BJ (cell line): ENCODE measurements at regions not wholly inside any gene's neighbourhood (a gene's known extent, or its start where the extent isn't known, plus 50 kb on each side); places are given as distances from the start of the nearest gene placed in this dataset.

ENCODE experiments used
- CTCF ChIA-PET: fragments of 350-600 bp; formaldehyde crosslinking; extraction: SDS; loops from one replicate; lab custom pipeline; 2021; ENCODE audit warnings: antibody characterized with exemption, inconsistent platforms; lab: Yijun Ruan, JAX
- POLR2A ChIA-PET: fragments of 300-600 bp; sonication (Branson Sonifier 250); formaldehyde crosslinking; extraction: SDS; loops from one replicate; lab custom pipeline; 2021; ENCODE audit warnings: antibody characterized with exemption; lab: Charles Lee
- DNase-seq: peaks from one replicate; pipeline ENCODE4 v3.0.0-alpha.2; 2011; ENCODE audit warnings: low read depth
- H3K27me3 ChIP-seq: 2 replicates; pipeline ENCODE4 v1.6.0; 2011; ENCODE audit warnings: low read length; ENCODE audit not compliant: control insufficient read depth, insufficient read depth
- H3K36me3 ChIP-seq: 2 replicates; pipeline ENCODE4 v1.5.1; 2011; ENCODE audit warnings: low read length; ENCODE audit not compliant: control insufficient read depth, insufficient read depth
- H3K4me3 ChIP-seq: 2 replicates; pipeline ENCODE4 v1.5.1; 2011; ENCODE audit warnings: low read depth, mild to moderate bottlenecking, control low read depth, low read length
- CTCF ChIP-seq: IDR thresholded peaks from 2 replicates; pipeline ENCODE4 v1.5.1; 2011; ENCODE audit warnings: low read depth, mild to moderate bottlenecking, control low read depth, inconsistent platforms, low read length, moderate library complexity; ENCODE audit not compliant: insufficient read depth

GRCh38 chrX:13495232-13495631 lies 74.2 kb upstream of the EGFL6 start:
- CTCF ChIA-PET, result no interaction called here
- POLR2A ChIA-PET, result no interaction called here
- Histone ChIP-seq H3K27me3 (no peaks in the 10 kb centered on the region), H3K4me3 (no peak overlapping the region), H3K36me3 (no peaks in the 10 kb centered on the region)
- DNase-seq, result no peak
- no peak for TF ChIP-seq CTCF

- Histone ChIP-seq H3K4me3 (no peak overlapping the region), H3K36me3 (no peaks in the 10 kb centered on the region), H3K27me3 (no peaks in the 10 kb centered on the region)
- no peak for TF ChIP-seq CTCF
- CTCF ChIA-PET, result no interaction called here
- no peak for DNase-seq
- POLR2A ChIA-PET, result no interaction called here
Measured at GRCh38 chrX:13494562-13494961, 74.8 kb upstream of the EGFL6 start.

- CTCF ChIA-PET, result no interaction called here
Measured at GRCh38 chrX:13493659-13494058, 75.7 kb upstream of the EGFL6 start.

GRCh38 chrX:13492286-13492685 lies 77.1 kb upstream of the EGFL6 start:
- ChIA-PET POLR2A (no interaction called here), CTCF (interaction anchor here (0.8 to 1.1 kb wide), 2 partner anchors 14 to 678 kb away, joined by 3 read pairs; no protein-coding TSS in a partner anchor)
- DNase-seq, result no peak
- no peaks in the 10 kb centered on the region for H3K36me3 ChIP-seq
- H3K27me3 ChIP-seq, result no peaks in the 10 kb centered on the region
- H3K4me3 ChIP-seq, result no peak overlapping the region
- no peak for TF ChIP-seq CTCF

More at GRCh38 chrX:13493659-13494058, 75.7 kb upstream of the EGFL6 start:
- POLR2A ChIA-PET, result no interaction called here
- no peaks in the 10 kb centered on the region for H3K27me3 ChIP-seq
- no peak overlapping the region for H3K4me3 ChIP-seq
- DNase-seq, result no peak
- no peak for TF ChIP-seq CTCF
- H3K36me3 ChIP-seq, result no peaks in the 10 kb centered on the region

- CTCF ChIA-PET, result interaction anchor here (1.1 to 1.5 kb wide), 3 partner anchors 16 to 676 kb away, joined by 3 read pairs; no protein-coding TSS in a partner anchor
- POLR2A ChIA-PET, result interaction anchor here (0.7 kb wide), 1 partner anchor 587 kb away, joined by 4 read pairs; no protein-coding TSS in a partner anchor
Measured at GRCh38 chrX:13491061-13491460, 78.3 kb upstream of the EGFL6 start.

More at GRCh38 chrX:13491061-13491460, 78.3 kb upstream of the EGFL6 start:
- Histone ChIP-seq H3K27me3 (no peaks in the 10 kb centered on the region), H3K4me3 (no peak overlapping the region), H3K36me3 (no peaks in the 10 kb centered on the region)
- DNase-seq, result no peak
- TF ChIP-seq CTCF, result no peak
